ENCODE measurements at regions not wholly inside any gene's neighbourhood (a gene's known extent, or its start where the extent isn't known, plus 50 kb on each side); places are given as distances from the start of the nearest gene placed in this dataset.
"Not testable (repeated sequence)": the region's sequence is repeated elsewhere in the genome, so short reads cannot be mapped to it uniquely, and the experiment has no call there.

GRCh38 chr6:112401083-112401482 lies 54.0 kb downstream of the RFPL4B start:
- no peak for DNase-seq (ENCODE audit: low spot score)

- no peak for DNase-seq (ENCODE audit: low spot score)
Observed at GRCh38 chr6:112407101-112407590, 60.0 kb downstream of the RFPL4B start.

- DNase-seq (ENCODE audit: low spot score) = no peak
Observed at GRCh38 chr6:112408522-112408921, 61.4 kb downstream of the RFPL4B start.

GRCh38 chr6:112409311-112409710 lies 62.2 kb downstream of the RFPL4B start:
- no peak for DNase-seq (ENCODE audit: low spot score)

GRCh38 chr6:112413780-112414179 lies 66.7 kb downstream of the RFPL4B start:
- DNase-seq (ENCODE audit: low spot score) = no peak

- DNase-seq (ENCODE audit: low spot score) = no peak
Observed at GRCh38 chr6:112415366-112415765, 68.2 kb downstream of the RFPL4B start.

- DNase-seq (ENCODE audit: low spot score) = no peak
Observed at GRCh38 chr6:112416866-112417265, 69.7 kb downstream of the RFPL4B start.

- not testable (repeated sequence) for DNase-seq (ENCODE audit: low spot score)
Observed at GRCh38 chr6:112427011-112427410, 79.9 kb downstream of the RFPL4B start.

- DNase-seq (ENCODE audit: low spot score) = no peak
Observed at GRCh38 chr6:112427499-112427898, 80.4 kb downstream of the RFPL4B start.

GRCh38 chr6:112428477-112428876 lies 81.3 kb downstream of the RFPL4B start:
- DNase-seq (ENCODE audit: low spot score) = no peak

- DNase-seq (ENCODE audit: low spot score) = no peak
Observed at GRCh38 chr6:112429226-112429625, 82.1 kb downstream of the RFPL4B start.

- DNase-seq (ENCODE audit: low spot score) = no peak
Observed at GRCh38 chr6:112431803-112432202, 84.7 kb downstream of the RFPL4B start.

GRCh38 chr6:112432853-112433252 lies 85.7 kb downstream of the RFPL4B start:
- no peak for DNase-seq (ENCODE audit: low spot score)

- no peak for DNase-seq (ENCODE audit: low spot score)
Observed at GRCh38 chr6:112433457-112433856, 86.3 kb downstream of the RFPL4B start.

- no peak for DNase-seq (ENCODE audit: low spot score)
Observed at GRCh38 chr6:112434896-112435435, 87.8 kb downstream of the RFPL4B start.

- no peak for DNase-seq (ENCODE audit: low spot score)
Observed at GRCh38 chr6:112437058-112437457, 89.9 kb downstream of the RFPL4B start.

- no peak for DNase-seq (ENCODE audit: low spot score)
Observed at GRCh38 chr6:112439010-112439409, 91.9 kb downstream of the RFPL4B start.

GRCh38 chr6:112439432-112439831 lies 92.3 kb downstream of the RFPL4B start:
- DNase-seq (ENCODE audit: low spot score) = no peak

- no peak for DNase-seq (ENCODE audit: low spot score)
Observed at GRCh38 chr6:112441607-112442006, 94.5 kb downstream of the RFPL4B start.

- no peak for DNase-seq (ENCODE audit: low spot score)
Observed at GRCh38 chr6:112443179-112444065, 96.3 kb downstream of the RFPL4B start.

- not testable (repeated sequence) for DNase-seq (ENCODE audit: low spot score)
Observed at GRCh38 chr6:112448786-112449185, 101.7 kb downstream of the RFPL4B start.

- no peak for DNase-seq (ENCODE audit: low spot score)
Observed at GRCh38 chr6:112450663-112451062, 103.5 kb downstream of the RFPL4B start.

GRCh38 chr6:112457886-112458285 lies 110.8 kb downstream of the RFPL4B start:
- no peak for DNase-seq (ENCODE audit: low spot score)
